HEK293T (cell line): ENCODE measurements at regions not wholly inside any gene's neighbourhood (a gene's known extent, or its start where the extent isn't known, plus 50 kb on each side); places are given as distances from the start of the nearest gene placed in this dataset.

Experiments
- ARNT ChIP-seq: fragments of 450-650 bp; IDR thresholded peaks from 2 replicates; pipeline ENCODE4 v1.6.1; 2017; ENCODE audit warnings: mild to moderate bottlenecking
- BHLHE40 ChIP-seq: fragments of 450-650 bp; IDR thresholded peaks from 2 replicates; pipeline ENCODE4 v1.6.1; 2016; ENCODE audit warnings: mild to moderate bottlenecking, moderate library complexity, borderline replicate concordance
- ELF4 ChIP-seq: fragments of 450-650 bp; IDR thresholded peaks from 2 replicates; pipeline ENCODE4 v1.6.1; 2017; ENCODE audit warnings: antibody characterized with exemption
- FOXA1 ChIP-seq: fragments of 450-650 bp; IDR thresholded peaks from 2 replicates; pipeline ENCODE4 v1.6.1; 2016; ENCODE audit warnings: mild to moderate bottlenecking
- FOXK2 ChIP-seq: fragments of 450-650 bp; IDR thresholded peaks from 2 replicates; pipeline ENCODE4 v1.6.1; 2016; ENCODE audit warnings: mild to moderate bottlenecking
- FOXM1 ChIP-seq: fragments of 450-650 bp; IDR thresholded peaks from 2 replicates; pipeline ENCODE4 v1.6.1; 2017; ENCODE audit warnings: mild to moderate bottlenecking, borderline replicate concordance
- HDGF ChIP-seq: fragments of 450-650 bp; IDR thresholded peaks from 2 replicates; pipeline ENCODE4 v1.6.1; 2017; ENCODE audit warnings: antibody characterized with exemption, borderline replicate concordance
- LEF1 ChIP-seq: fragments of 450-650 bp; IDR thresholded peaks from 2 replicates; pipeline ENCODE4 v1.6.1; 2017; ENCODE audit warnings: mild to moderate bottlenecking, borderline replicate concordance
- NFRKB ChIP-seq: fragments of 450-650 bp; IDR thresholded peaks from 2 replicates; pipeline ENCODE4 v1.6.1; 2016; ENCODE audit warnings: mild to moderate bottlenecking, moderate library complexity
- PKNOX1 ChIP-seq: fragments of 450-650 bp; IDR thresholded peaks from 2 replicates; pipeline ENCODE4 v1.6.1; 2016
- SP1 ChIP-seq: fragments of 450-650 bp; IDR thresholded peaks from 2 replicates; pipeline ENCODE4 v1.6.1; 2017
- SUZ12 ChIP-seq: fragments of 450-650 bp; IDR thresholded peaks from 2 replicates; pipeline ENCODE4 v1.6.1; 2016; ENCODE audit warnings: mild to moderate bottlenecking
- TARDBP ChIP-seq: fragments of 450-650 bp; IDR thresholded peaks from 2 replicates; pipeline ENCODE4 v1.6.1; 2016
- ZNF384 ChIP-seq: fragments of 450-650 bp; IDR thresholded peaks from 2 replicates; pipeline ENCODE4 v1.6.1; 2016

GRCh38 chr20:50425076-50425475, 85.1 kb upstream of the PTPN1 start:
- no peak for TF ChIP-seq ARNT
- TF ChIP-seq TARDBP, result no peak
- no peak for TF ChIP-seq ZNF384
- TF ChIP-seq FOXA1, result no peak
- no peak for TF ChIP-seq SUZ12
- TF ChIP-seq ELF4, result no peak
- no peak for TF ChIP-seq FOXK2
- no peak for TF ChIP-seq BHLHE40
- TF ChIP-seq FOXM1, result no peak
- no peak for TF ChIP-seq SP1
- TF ChIP-seq PKNOX1, result no peak
- TF ChIP-seq LEF1, result no peak
- TF ChIP-seq NFRKB, result no peak
- no peak for TF ChIP-seq HDGF
